Neural progenitor cell (in vitro differentiated cells): ENCODE measurements at regions not wholly inside any gene's neighbourhood (a gene's known extent, or its start where the extent isn't known, plus 50 kb on each side); places are given as distances from the start of the nearest gene placed in this dataset.

Experiments
- CTCF ChIP-seq: fragments of 200-600 bp; sonication (generic); IDR thresholded peaks from 2 replicates; pipeline ENCODE4 v1.5.1; 2017; ENCODE audit warnings: antibody characterized with exemption, mild to moderate bottlenecking
- EZH2 ChIP-seq: fragments of 200-600 bp; sonication (generic); IDR thresholded peaks from 2 replicates; pipeline ENCODE4 v1.6.1; 2017; ENCODE audit warnings: antibody characterized with exemption, mild to moderate bottlenecking, moderate library complexity
- EZH2phosphoT487 ChIP-seq: fragments of 200-600 bp; sonication (generic); IDR thresholded peaks from 2 replicates; pipeline ENCODE4 v1.6.1; 2017; ENCODE audit warnings: antibody characterized with exemption

DNA sequence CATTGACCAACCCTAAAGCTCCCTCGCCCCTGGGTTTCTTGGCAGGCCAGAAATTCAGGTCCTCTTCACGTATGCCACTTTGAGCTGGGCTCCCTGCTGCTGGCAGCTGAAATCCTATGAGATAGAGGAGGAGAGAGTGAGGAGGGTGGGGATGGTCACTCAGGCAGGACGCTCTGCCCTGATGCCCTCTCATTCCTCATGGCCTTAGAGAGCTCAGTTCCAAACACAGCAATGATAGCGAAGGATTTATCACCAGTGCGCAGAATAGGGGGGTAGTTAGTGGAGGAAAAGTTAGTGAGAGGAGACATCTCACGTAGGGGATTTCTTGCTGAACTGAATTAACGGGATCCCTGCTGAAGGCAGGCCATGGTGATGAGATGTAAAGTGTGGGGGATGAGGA is 84.2 kb upstream of the PMEPA1 start:
- TF ChIP-seq CTCF (no peak), EZH2 (no peak), EZH2phosphoT487 (no peak)
